GM12891 (cell line): ENCODE measurements at regions not wholly inside any gene's neighbourhood (a gene's known extent, or its start where the extent isn't known, plus 50 kb on each side); places are given as distances from the start of the nearest gene placed in this dataset.
"Not testable (repeated sequence)": the region's sequence is repeated elsewhere in the genome, so short reads cannot be mapped to it uniquely, and the experiment has no call there.

Experiments
- DNase-seq: peaks from one replicate; pipeline ENCODE4 v3.0.0; 2011; ENCODE audit warnings: low spot score; ENCODE audit not compliant: insufficient read length
- FAIRE-seq: peaks from 2 replicates; lab custom pipeline; 2011; peaks lifted over from hg19 to GRCh38; lab: Jason Lieb, UNC
- PAX5 ChIP-seq: IDR thresholded peaks from 2 replicates; pipeline ENCODE4 v1.6.1; 2011; ENCODE audit warnings: low read length, moderate library complexity, mild to moderate bottlenecking; ENCODE audit not compliant: insufficient read depth, severe bottlenecking
- POLR2A ChIP-seq: IDR thresholded peaks from 2 replicates; pipeline ENCODE4 v1.6.1; 2011; ENCODE audit warnings: low read depth, low read length, control low read depth
- POLR2AphosphoS5 ChIP-seq: IDR thresholded peaks from 2 replicates; pipeline ENCODE4 v1.6.1; 2011; ENCODE audit warnings: low read depth, low read length, control low read depth
- POU2F2 ChIP-seq: IDR thresholded peaks from 2 replicates; pipeline ENCODE4 v1.6.1; 2011; ENCODE audit warnings: low read depth, mild to moderate bottlenecking, control low read depth, low read length, moderate library complexity
- SPI1 ChIP-seq: IDR thresholded peaks from 2 replicates; pipeline ENCODE4 v1.6.1; 2011; ENCODE audit warnings: low read depth, low read length, control low read depth
- TAF1 ChIP-seq: IDR thresholded peaks from 2 replicates; pipeline ENCODE4 v1.6.1; 2011; ENCODE audit warnings: low read depth, low read length, control low read depth

DNA sequence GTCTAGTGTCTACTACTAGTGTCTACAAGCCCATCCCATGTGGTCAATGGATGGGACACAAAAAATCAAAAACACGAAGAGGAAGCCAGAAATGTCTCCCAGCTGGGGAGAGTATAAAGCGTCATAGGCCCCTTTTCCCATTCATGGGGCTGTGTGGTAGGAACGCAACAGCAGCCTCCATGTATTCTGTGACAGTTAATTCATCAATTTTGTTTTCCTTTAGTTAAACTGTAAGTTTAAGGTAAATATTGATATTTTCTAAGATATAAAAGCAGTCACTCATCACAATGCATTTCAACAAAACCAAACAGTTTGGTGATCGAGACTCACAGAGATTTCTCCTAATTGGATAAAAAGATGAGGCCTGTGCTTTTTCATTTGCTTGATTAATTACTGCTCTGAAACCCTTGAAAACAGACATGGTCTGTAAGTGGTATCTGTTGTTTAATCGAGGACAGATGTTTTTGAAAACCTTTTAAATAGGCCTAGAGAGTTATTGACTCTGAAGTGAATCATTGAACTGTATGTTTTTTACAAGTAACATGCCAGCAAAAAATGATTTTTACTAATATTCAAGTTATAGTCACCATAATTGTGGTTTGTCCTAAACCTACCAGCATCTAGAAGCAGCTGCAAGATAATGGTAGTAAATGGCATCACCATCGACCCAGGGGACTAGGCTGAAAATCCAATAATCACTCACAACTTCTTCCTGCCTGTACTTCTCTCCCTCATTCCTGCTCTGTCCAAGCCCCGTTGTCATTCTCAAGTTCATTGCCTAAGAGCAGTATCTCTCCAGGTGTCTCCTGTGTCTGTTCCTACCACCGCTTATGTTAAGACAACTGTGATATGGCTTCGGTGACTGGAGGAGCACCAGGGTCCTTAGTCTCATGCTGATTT lies 87.7 kb upstream of the SHISA3 start:
- FAIRE-seq = no peak
- DNase-seq = no peak
- TF ChIP-seq POLR2AphosphoS5 = no peak
- TF ChIP-seq POLR2A = no peak
- TF ChIP-seq TAF1 = no peak

DNA sequence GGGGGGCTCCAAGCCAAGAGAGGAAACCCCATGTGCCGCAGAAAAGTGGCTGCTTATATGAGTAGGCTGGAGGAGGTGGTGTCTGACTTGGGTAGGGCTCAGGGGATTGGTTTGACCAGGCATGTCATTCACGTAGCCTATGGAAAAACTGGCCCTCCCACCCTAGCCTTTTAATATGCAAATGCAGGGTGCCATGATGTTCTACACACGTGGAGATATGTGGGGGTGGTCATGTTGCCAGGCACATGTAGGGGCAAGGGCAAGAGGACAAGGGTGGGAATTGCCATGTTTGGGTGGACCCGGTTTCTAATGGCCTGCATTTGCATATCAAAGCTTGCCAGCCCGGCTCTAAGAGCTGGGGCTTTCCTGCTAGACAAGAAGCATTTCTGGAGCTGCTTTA lies 86.9 kb upstream of the SHISA3 start:
- FAIRE-seq (no peak), DNase-seq (no peak)
- TF ChIP-seq POLR2AphosphoS5 (no peak), POU2F2 (no peak), SPI1 (no peak), TAF1 (no peak), POLR2A (no peak), PAX5 (no peak)

DNA sequence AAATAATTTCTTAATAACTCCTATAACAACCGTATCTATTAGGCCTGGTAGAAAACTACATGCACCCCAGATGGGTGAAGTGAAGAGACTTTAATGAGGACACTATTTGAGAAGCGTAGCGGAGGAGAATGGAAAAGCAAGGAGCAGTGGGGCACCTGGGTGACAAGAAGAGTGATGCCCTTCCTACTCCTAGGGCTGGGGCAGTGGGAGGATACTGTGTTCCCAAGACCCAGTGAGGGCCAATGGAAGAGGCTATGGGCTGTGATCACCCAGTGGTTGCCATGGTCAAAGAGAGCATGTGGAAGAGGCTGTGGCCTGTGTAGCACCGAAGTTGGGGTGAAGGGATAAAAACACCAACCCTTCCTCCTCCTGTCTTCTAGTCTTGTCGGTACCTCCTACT lies 86.5 kb upstream of the SHISA3 start:
- TF ChIP-seq TAF1 = no peak
- TF ChIP-seq POLR2A = no peak
- no peak for TF ChIP-seq SPI1
- TF ChIP-seq PAX5 = no peak
- no peak for TF ChIP-seq POU2F2
- TF ChIP-seq POLR2AphosphoS5 = no peak
- DNase-seq (no peak), FAIRE-seq (no peak)

DNA sequence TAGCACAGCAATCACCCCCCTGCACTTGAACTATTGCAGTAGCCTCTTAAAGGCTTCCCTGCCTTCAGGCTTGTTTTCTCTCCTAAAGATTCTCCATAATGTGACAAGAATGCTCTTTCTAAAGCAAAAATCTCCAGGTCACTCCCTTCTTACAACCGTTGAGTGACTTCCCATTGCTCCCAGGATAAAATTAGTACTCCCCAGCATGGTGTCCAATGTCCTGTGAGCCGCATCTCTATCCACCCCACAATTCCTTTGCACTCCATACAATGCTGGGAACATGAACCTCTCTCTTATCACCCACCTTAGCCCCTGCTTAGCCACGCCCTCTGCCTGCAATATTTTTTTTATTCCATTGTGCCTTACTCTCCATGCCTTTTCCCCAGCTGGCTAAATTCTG lies 85.7 kb upstream of the SHISA3 start:
- FAIRE-seq (no peak), DNase-seq (no peak)
- no peak for TF ChIP-seq POU2F2
- no peak for TF ChIP-seq POLR2A
- no peak for TF ChIP-seq TAF1
- no peak for TF ChIP-seq PAX5
- TF ChIP-seq POLR2AphosphoS5 = no peak
- no peak for TF ChIP-seq SPI1

DNA sequence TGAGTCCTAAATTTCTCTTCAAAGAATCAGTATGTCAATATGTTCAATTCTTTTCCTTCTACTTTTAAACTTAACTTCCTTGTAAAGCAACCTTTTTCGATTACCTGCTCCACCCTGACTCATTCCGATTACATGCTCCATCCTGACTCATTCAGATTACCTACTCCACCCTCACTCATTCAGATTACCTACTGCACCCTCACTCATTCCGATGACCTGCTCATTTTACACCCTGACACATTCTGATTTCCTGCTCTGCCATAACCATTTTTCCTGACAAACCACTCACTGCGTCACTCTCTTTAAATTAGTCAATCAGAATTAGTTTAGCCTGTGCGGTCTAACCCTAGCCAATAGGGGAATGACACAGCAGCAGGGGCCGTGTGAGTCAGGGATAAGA lies 83.9 kb upstream of the SHISA3 start:
- FAIRE-seq, DNase-seq: not testable (repeated sequence)

DNA sequence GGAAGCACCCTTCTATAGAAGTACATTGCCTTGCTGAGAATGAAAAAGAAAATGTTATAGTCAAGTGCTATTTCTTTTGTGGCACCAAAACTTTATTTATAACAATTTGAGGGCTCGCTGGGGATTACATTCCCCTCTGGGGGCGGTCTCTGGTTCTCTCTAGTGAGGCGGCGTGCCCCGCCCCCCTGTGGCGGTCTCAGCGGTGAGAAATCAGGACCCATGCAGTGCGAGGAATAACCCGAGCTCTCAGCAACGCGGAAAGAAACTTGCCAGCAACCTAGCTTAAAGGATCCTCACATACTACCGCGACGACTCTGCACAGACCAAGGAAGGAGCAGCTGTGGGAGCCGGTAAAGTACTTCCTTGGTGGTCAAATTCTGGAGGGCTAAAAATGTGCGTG lies 83.4 kb upstream of the SHISA3 start:
- FAIRE-seq (no peak), DNase-seq (no peak)
- TF ChIP-seq POLR2A = no peak
- no peak for TF ChIP-seq SPI1
- TF ChIP-seq POU2F2 = no peak
- no peak for TF ChIP-seq POLR2AphosphoS5
- TF ChIP-seq TAF1 = no peak
- TF ChIP-seq PAX5 = no peak

DNA sequence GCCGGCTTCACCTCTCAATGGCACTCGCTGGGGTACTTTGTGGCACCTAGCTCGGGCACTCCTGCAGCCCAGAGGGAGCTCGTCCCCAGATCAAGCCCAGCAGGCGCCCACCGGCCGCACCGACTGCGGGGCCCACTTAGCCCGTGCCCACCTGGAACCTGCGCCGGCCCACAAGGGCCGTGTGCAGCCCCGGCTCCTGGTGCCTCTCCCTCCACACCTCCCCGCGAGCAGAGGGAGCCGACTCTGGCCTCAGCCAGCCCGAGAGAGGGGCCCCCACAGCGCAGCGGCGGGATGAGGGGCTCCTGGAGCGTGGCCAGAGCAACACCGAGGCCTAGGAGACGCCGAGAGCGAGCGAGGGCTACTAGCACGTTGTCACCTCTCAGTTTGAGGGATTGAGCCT lies 82.1 kb upstream of the SHISA3 start:
- FAIRE-seq (no peak), DNase-seq (no peak)
- TF ChIP-seq POLR2AphosphoS5 (no peak), PAX5 (no peak), SPI1 (no peak), POU2F2 (no peak), POLR2A (no peak), TAF1 (no peak)

DNA sequence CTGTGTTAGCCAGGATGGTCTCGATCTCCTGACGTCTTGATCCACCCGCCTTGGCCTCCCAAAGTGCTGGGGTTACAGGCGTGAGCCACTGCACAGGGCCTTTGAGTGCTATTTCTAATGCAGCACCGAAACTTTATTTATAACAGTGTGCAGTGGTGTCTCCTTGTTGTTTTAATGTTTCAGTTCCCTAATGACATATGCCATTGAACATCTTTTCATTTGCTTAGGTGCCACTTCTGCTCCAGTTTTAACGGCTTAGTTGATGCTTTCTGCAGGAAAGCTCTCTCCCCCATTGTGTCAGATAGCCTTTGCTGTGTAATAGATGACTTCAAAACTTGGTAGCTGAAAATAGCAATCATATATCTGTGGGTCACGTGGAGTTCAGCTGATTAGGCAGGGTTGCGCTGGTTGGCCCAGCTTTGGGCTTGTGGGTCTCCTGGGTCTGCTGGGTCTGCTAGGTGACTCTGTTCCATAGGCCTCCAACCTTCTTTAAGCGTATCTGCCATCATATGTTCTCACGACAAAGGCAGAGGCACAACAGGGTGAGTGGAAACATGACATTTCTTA lies 76.4 kb upstream of the SHISA3 start:
- no peak for FAIRE-seq
- TF ChIP-seq TAF1 = no peak
- TF ChIP-seq POLR2A = no peak
- TF ChIP-seq POLR2AphosphoS5 = no peak
- TF ChIP-seq PAX5 = no peak
- no peak for TF ChIP-seq POU2F2
- no peak for TF ChIP-seq SPI1
- no peak for DNase-seq

DNA sequence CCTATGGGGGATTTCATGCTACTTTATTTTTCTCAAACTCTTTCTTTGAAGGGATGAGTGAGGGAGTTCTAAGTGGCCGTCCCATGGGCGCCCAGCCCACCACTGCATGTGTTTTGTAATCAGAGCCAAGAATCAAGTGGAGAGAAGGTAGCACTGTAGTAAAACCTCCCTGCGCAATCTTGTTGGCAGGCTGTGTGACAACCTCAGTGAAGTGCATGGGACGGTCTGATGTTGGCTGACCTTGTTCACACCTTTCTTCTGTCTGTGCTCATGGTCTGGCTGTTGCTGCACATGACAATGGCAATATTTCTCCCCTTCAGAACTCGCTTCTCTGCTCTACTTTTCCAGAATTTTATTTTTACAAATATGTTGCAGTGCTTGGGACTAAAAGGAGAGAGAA lies 71.2 kb upstream of the SHISA3 start:
- no peak for DNase-seq
- TF ChIP-seq SPI1 (no peak), POU2F2 (no peak), TAF1 (no peak)
- no peak for FAIRE-seq

DNA sequence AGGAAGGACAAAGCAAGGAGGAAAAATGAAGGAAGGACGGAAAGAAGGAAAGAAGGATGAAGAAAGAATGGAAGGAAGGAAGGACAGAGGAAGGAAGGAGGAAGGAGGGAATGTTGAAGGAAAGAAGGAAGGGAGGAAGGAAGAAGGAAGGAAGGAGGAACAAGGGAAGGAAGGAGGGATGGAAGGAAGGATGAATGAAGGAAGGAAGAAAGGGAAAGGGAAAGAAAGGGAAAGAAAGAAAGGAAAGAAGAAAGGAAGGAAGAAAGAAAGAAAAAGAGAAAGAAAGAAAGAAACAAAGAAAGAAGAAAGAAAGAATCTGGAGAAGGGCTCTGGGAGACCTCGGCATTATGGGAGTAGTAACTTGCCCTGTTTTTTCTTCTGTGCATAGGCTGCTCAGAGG lies 70.8 kb upstream of the SHISA3 start:
- DNase-seq = no peak
- no peak for FAIRE-seq
- TF ChIP-seq POU2F2 (no peak), PAX5 (no peak), POLR2AphosphoS5 (no peak), POLR2A (no peak), SPI1 (no peak), TAF1 (no peak)

DNA sequence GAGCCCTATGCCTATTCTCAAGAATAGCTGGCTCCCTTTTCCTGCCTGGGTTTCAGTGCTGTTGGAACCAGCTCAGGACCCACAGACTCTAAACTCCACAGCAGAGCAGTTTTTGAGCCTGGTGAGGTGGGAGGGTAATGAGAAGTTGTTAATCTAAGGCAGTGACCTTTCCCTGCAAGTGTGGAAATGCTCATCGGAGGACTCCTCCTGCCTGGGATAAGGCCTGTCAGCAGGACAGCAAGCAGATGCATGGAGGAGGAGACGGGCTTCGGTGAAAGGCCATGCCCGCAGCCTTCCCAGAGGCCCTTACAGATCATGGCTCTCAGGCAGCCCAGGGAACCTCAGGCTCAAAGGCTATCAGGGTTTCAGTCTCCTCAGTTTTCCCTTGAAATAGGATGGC lies 70.0 kb upstream of the SHISA3 start:
- FAIRE-seq (no peak), DNase-seq (no peak)
- TF ChIP-seq POLR2AphosphoS5 = no peak
- TF ChIP-seq POLR2A = no peak
- no peak for TF ChIP-seq SPI1
- TF ChIP-seq TAF1 = no peak
- no peak for TF ChIP-seq PAX5
- TF ChIP-seq POU2F2 = no peak
